HT1080 (cell line): ENCODE measurements at regions not wholly inside any gene's neighbourhood (a gene's known extent, or its start where the extent isn't known, plus 50 kb on each side); places are given as distances from the start of the nearest gene placed in this dataset.

Experiments
- DNase-seq: peaks from one replicate; pipeline ENCODE4 v3.0.0-alpha.2; 2015; ENCODE audit warnings: low read depth

GRCh38 chr19:30082611-30083010, 140.6 kb downstream of the URI1 start:
- no peak for DNase-seq

GRCh38 chr19:30083125-30083681, 141.2 kb downstream of the URI1 start:
- no peak for DNase-seq

DNA sequence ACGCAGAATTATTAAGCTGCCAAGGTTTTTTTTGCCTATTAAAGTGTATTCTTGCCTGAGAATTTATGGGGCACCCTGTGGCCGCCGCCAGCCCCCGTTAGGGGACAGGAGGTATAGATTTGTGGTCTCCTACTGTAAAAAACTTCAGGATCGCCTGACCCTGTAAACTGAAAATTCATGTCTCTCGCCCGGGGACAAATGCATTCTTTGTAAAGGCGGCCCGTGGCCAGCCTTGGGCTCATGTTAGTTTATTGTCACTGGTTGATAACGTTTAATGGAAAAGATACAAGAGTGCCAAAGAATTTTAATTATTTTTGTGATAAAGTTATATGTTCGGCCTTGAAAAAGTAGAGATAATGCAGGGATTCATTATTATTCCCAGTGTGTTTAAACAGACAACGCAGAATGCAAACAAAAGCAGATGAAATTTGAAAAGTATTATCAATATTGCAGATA, 141.7 kb downstream of the URI1 start:
- DNase-seq = no peak

GRCh38 chr19:30084390-30084819, 142.4 kb downstream of the URI1 start:
- DNase-seq = no peak

DNA sequence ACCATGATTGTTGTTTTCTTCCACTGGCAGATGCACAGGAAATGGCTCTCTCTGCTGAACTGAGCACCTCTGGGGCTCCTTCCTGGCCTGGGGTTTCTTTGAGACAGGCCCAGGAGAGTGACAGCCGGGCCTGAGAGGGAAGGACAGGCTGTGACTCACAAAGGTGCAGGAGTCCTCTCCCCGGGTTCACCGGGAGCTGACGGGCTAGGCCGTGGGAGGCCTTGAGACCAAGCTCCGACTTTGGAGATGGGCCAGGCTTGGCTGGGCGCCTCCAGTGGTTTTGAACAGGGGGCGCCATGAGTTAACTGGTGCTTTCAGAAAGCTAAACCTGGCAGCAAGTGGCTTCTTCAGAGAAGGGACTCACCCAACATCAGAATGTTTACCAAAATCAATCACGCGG, 143.4 kb downstream of the URI1 start:
- DNase-seq = peak; percentile 24

GRCh38 chr19:30086220-30086619, 144.2 kb downstream of the URI1 start:
- no peak for DNase-seq

GRCh38 chr19:30086916-30087315, 144.9 kb downstream of the URI1 start:
- DNase-seq = no peak

- no peak for DNase-seq
Observed at GRCh38 chr19:30087381-30088138, 145.5 kb downstream of the URI1 start.

DNA sequence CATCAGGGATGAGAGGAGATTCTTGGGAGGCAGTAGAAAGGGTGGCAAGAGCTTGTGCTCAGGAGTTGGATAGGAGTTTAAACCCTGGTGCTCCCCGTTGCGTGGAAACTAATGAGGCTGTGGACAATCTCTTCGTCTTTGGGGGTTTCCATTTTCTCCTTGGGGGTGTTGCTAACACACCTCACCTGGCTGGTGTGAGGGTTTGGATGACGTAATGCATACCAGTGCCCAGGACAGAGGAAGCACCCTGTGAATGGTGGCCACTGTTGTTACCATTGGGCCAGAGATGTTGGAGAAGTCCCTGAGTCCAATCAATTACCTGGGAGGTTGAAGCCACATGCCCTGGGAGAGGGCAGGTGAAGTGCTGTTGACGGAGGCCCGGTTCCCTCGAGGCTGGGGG, 146.5 kb downstream of the URI1 start:
- no peak for DNase-seq

DNA sequence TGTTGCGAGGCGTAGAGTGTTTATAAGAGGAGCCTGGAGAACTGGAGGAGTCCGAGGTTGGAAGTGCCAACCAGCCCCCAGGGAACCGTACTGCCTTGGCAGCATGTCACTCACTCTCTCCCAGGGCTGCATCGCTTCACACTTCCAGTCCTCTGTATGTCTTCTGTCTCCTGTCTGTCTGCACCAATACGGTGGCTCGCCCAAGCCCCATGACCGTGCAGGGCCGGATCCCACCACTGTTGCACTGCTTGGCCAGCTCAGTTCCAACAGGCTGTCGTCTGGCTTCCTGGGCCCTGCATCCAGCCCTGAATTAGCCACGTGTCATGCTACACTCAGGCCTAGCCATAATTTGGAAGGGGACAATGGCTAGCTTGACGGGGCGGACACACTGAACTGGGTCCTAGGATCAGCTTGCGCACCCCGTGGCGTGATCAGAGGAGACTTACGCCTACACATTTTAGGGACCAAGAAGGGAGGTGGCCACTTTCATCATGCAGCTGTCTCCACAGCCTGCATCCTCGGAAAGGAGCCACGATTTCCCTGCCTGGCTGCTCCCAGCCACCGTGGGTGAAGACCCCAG, 147.1 kb downstream of the URI1 start:
- DNase-seq = no peak

DNA sequence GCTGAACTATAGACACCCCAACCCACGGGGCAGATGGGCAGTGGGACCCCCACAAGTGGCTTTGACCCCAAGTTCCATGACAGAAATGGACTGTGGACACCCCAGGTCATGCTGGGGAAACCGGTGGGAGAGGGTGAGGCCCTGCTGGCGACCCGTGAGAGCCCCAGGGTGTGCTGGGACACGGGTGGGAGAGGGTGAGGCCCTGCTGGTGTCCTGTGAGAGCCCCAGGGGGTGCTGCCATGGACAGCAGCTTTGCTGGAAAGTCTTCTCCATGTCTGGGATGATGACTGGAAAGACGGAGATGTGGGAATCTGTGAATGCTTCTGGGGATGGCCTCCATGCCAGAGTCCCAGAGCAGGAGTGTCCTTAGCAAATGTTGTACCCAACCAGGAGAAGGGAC, 148.4 kb downstream of the URI1 start:
- DNase-seq = no peak

GRCh38 chr19:30090963-30091362, 148.9 kb downstream of the URI1 start:
- DNase-seq = no peak

- DNase-seq = no peak
Observed at GRCh38 chr19:30091456-30091855, 149.4 kb downstream of the URI1 start.

DNA sequence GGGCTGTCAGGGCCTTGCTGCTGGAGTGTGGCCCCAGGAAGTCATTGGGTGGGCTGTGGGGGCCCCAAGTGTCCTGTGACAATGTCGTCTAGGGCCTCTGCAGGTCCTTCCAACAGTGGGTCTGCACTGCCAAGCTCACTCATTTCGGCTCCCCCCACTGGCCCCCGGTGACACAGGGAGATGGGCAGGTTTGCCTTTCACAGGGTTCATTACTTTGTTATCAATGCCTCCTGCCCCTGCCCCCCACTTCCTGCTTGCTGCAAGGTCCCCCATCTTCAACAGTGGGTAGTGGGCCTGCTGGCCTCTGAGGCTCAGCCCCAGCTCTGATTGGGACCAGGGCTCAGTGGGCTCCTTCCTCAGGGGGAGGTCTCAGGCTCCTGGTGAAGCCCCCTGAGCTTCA, 149.8 kb downstream of the URI1 start:
- DNase-seq = no peak

- DNase-seq = no peak
Observed at GRCh38 chr19:30092721-30093569, 150.9 kb downstream of the URI1 start.

DNA sequence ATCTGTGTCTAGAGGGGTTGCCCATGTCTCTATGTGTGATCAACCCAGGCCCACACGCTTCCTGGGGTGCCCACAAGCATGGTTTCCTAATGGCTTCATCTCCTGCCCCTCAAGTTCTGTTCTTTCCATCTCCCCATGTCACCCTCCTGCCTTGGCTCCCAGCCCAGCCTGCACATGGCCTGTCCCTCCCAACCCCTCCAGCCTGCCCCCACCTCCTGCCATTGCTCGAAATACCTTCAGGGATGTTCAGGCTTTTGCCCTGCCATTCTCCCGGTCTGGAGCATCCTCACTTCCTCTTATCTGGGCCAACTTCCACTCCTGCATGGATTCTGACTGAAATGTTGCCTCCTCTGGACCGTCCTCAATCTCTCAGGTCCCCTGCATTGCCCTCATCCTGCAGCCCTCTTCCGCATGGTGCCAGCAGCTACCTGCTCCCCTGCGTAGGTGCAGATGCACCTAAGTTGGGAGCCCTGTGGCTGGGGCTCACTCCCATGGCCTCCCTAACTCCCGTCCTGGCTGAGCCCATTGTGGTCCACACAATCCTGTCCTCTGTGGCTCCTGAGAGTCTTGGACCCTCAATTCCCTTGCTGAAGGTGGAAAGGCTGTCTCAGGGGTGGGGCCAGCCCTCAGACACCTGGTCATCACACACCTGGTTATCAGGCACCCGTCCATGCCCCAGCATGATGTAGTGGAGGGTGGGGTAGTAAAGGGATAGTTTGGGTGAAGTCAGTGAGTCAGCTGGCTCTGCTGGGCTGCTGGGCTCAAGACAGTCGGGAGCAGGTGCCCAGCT, 152.1 kb downstream of the URI1 start:
- DNase-seq = no peak

DNA sequence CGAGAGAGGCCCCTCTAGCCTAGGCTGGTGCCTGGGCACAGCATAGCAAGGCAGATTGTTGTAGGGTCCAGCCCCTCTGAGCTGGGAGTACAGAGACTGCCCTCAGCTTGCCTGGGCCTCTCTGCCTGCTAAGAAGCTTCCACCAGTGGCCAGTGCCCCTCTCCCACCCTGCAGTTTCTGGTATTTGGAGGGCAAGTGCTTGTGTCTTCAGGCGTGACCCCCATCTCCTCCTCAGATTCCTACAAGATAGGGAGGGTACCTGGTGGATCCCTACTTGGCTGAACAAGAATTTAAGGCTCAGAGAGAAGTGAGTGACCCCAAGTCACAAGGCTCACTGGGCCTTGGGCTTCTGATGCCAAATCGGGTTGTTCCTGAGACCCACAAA, 152.7 kb downstream of the URI1 start:
- DNase-seq = no peak

- DNase-seq = no peak
Observed at GRCh38 chr19:30095171-30095570, 153.1 kb downstream of the URI1 start.

DNA sequence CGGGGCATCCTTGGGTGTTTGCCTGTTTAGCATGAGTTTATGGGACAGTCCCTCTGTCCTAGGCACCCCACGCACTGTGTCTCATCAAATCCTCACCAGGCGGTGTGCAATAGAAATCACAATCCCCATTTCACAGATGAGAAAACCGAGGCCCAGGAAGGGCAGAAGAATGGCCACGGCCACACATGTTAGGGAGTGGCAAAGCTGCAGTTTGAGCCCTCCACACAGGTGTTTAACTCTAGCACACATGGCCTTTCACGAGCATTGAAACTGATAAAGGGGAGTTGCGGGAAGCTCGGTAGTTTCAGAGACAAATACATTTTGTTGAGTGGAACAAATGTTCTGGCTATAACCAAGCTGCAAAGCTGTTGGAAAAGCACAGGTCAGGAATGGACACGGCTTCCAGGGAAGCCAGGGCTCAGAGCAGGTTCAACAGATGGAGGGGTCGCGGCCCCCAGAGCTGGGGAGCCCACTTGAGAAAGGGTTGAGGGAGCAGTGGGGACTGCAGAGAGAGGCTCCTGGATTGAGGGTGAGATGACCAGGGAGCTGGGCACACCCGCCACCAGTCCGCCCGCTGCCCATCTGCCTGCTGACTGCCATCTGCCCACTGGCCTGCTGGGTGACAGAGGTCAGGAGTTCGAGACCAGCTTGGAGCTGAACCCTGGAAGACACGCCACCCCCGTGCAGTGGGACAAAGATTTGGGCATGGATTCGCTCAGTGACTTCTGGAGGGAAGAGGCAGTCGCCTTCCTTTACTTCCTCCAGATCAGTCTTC, 154.7 kb downstream of the URI1 start:
- no peak for DNase-seq

GRCh38 chr19:30097746-30098280, 155.8 kb downstream of the URI1 start:
- DNase-seq = no peak
